GM06990 (cell line): ENCODE measurements at regions not wholly inside any gene's neighbourhood (a gene's known extent, or its start where the extent isn't known, plus 50 kb on each side); places are given as distances from the start of the nearest gene placed in this dataset.

Experiments
- DNase-seq: peaks from one replicate; pipeline ENCODE4 v3.0.0-alpha.2; 2011; ENCODE audit not compliant: insufficient read length; ENCODE audit errors: extremely low read depth
- H3K27me3 ChIP-seq: replicated peaks from 2 replicates; pipeline ENCODE4 v1.6.0; 2011; ENCODE audit warnings: low read length; ENCODE audit not compliant: control insufficient read depth, insufficient read depth
- H3K36me3 ChIP-seq: 2 replicates; pipeline ENCODE4 v1.5.1; 2011; ENCODE audit warnings: low read length; ENCODE audit not compliant: control insufficient read depth, insufficient read depth
- H3K4me3 ChIP-seq: replicated peaks from 2 replicates; pipeline ENCODE4 v1.5.1; 2011; ENCODE audit warnings: low read depth, mild to moderate bottlenecking, control low read depth, low read length
- CTCF ChIP-seq: IDR thresholded peaks from 2 replicates; pipeline ENCODE4 v1.5.1; 2011; ENCODE audit warnings: low read length, control low read depth, mild to moderate bottlenecking, inconsistent platforms; ENCODE audit not compliant: insufficient read depth, poor library complexity, severe bottlenecking

- no peak for TF ChIP-seq CTCF
- no peak overlapping the region for H3K4me3 ChIP-seq
- DNase-seq: no peak
- no peaks in the 10 kb centered on the region for H3K36me3 ChIP-seq
- no peaks in the 10 kb centered on the region for H3K27me3 ChIP-seq
Measured at GRCh38 chr5:103724271-103724670, 161.7 kb upstream of the NUDT12 start.

- DNase-seq: no peak
- TF ChIP-seq CTCF: no peak
- Histone ChIP-seq H3K4me3 (no peak overlapping the region), H3K27me3 (no peaks in the 10 kb centered on the region), H3K36me3 (no peaks in the 10 kb centered on the region)
Measured at GRCh38 chr5:103721183-103721582, 158.6 kb upstream of the NUDT12 start.

- DNase-seq: no peak
- Histone ChIP-seq H3K4me3 (no peak overlapping the region), H3K36me3 (no peaks in the 10 kb centered on the region), H3K27me3 (no peaks in the 10 kb centered on the region)
- TF ChIP-seq CTCF: no peak
Measured at GRCh38 chr5:103718108-103718507, 155.5 kb upstream of the NUDT12 start.

- H3K27me3 ChIP-seq: no peaks in the 10 kb centered on the region
- no peak for DNase-seq
- no peak overlapping the region for H3K4me3 ChIP-seq
- no peaks in the 10 kb centered on the region for H3K36me3 ChIP-seq
- TF ChIP-seq CTCF: no peak
Measured at GRCh38 chr5:103708601-103709000, 146.0 kb upstream of the NUDT12 start.

GRCh38 chr5:103706939-103707682 lies 144.5 kb upstream of the NUDT12 start:
- H3K36me3 ChIP-seq: no peaks in the 10 kb centered on the region
- no peaks in the 10 kb centered on the region for H3K27me3 ChIP-seq
- no peak overlapping the region for H3K4me3 ChIP-seq
- TF ChIP-seq CTCF: no peak
- DNase-seq: no peak

GRCh38 chr5:103703617-103704016 lies 141.0 kb upstream of the NUDT12 start:
- Histone ChIP-seq H3K4me3 (no peak overlapping the region), H3K36me3 (no peaks in the 10 kb centered on the region), H3K27me3 (no peaks in the 10 kb centered on the region)
- no peak for TF ChIP-seq CTCF
- no peak for DNase-seq
